Fibroblast of peridontal ligament (primary cell): ENCODE measurements at regions not wholly inside any gene's neighbourhood (a gene's known extent, or its start where the extent isn't known, plus 50 kb on each side); places are given as distances from the start of the nearest gene placed in this dataset.
A peak's percentile ranks its signal among the peaks of the same experiment; 100 is the strongest.

Experiments
- DNase-seq: peaks from one replicate; pipeline ENCODE4 v3.0.0-alpha.2; 2010; ENCODE audit errors: extremely low read depth

GRCh38 chr5:174410716-174411478 is 313.5 kb upstream of the MSX2 start:
- DNase-seq, result peak; percentile 3

GRCh38 chr5:174411479-174411819 is 312.9 kb upstream of the MSX2 start:
- no peak for DNase-seq

- no peak for DNase-seq
Observed at GRCh38 chr5:174412374-174412773, 312.0 kb upstream of the MSX2 start.

- DNase-seq, result no peak
Observed at GRCh38 chr5:174412941-174413340, 311.4 kb upstream of the MSX2 start.

- peak; percentile 33 for DNase-seq
Observed at GRCh38 chr5:174413567-174414314, 310.6 kb upstream of the MSX2 start.

GRCh38 chr5:174414315-174414710 is 310.1 kb upstream of the MSX2 start:
- DNase-seq, result no peak

- peak; percentile 5 for DNase-seq
Observed at GRCh38 chr5:174418809-174419539, 305.4 kb upstream of the MSX2 start.

- DNase-seq, result peak; percentile 91
Observed at GRCh38 chr5:174419540-174420132, 304.7 kb upstream of the MSX2 start.

GRCh38 chr5:174420651-174421407 is 303.6 kb upstream of the MSX2 start:
- no peak for DNase-seq

- no peak for DNase-seq
Observed at GRCh38 chr5:174421408-174421805, 303.0 kb upstream of the MSX2 start.

GRCh38 chr5:174423558-174423957 is 300.8 kb upstream of the MSX2 start:
- no peak for DNase-seq

- DNase-seq, result no peak
Observed at GRCh38 chr5:174424219-174425053, 299.9 kb upstream of the MSX2 start.

- no peak for DNase-seq
Observed at GRCh38 chr5:174425271-174425963, 299.0 kb upstream of the MSX2 start.

GRCh38 chr5:174425964-174426290 is 298.5 kb upstream of the MSX2 start:
- no peak for DNase-seq

GRCh38 chr5:174426388-174426787 is 298.0 kb upstream of the MSX2 start:
- DNase-seq, result no peak

GRCh38 chr5:174426851-174427250 is 297.5 kb upstream of the MSX2 start:
- no peak for DNase-seq

- no peak for DNase-seq
Observed at GRCh38 chr5:174427304-174427703, 297.1 kb upstream of the MSX2 start.

- no peak for DNase-seq
Observed at GRCh38 chr5:174428895-174429294, 295.5 kb upstream of the MSX2 start.

- no peak for DNase-seq
Observed at GRCh38 chr5:174430940-174431339, 293.4 kb upstream of the MSX2 start.

- DNase-seq, result no peak
Observed at GRCh38 chr5:174431504-174431903, 292.9 kb upstream of the MSX2 start.
